H9 (cell line): ENCODE measurements at regions not wholly inside any gene's neighbourhood (a gene's known extent, or its start where the extent isn't known, plus 50 kb on each side); places are given as distances from the start of the nearest gene placed in this dataset.
A peak's percentile ranks its signal among the peaks of the same experiment; 100 is the strongest.

Experiments used
- DNase-seq: peaks from one replicate; pipeline ENCODE4 v3.0.0-alpha.2; 2017
- H2AFZ ChIP-seq: one replicate; pipeline ENCODE4 v1.6.1; 2013; ENCODE audit warnings: mild to moderate bottlenecking, low read length, control low read depth, moderate library complexity
- H2AK5ac ChIP-seq: 2 replicates; pipeline ENCODE4 v1.6.1; 2013; ENCODE audit warnings: low read length, control low read depth, mixed read lengths; ENCODE audit not compliant: insufficient read length
- H2BK120ac ChIP-seq: one replicate; pipeline ENCODE4 v1.6.1; 2013; ENCODE audit warnings: low read depth, mild to moderate bottlenecking, low read length, control low read depth, inconsistent platforms; ENCODE audit not compliant: poor library complexity, severe bottlenecking
- H2BK12ac ChIP-seq: 2 replicates; pipeline ENCODE4 v1.6.1; 2013; ENCODE audit warnings: low read length, control low read depth, mixed read lengths, low read depth; ENCODE audit not compliant: insufficient read length
- H2BK15ac ChIP-seq: 2 replicates; pipeline ENCODE4 v1.6.1; 2013; ENCODE audit warnings: low read depth, low read length, control low read depth
- H2BK20ac ChIP-seq: one replicate; pipeline ENCODE4 v1.6.1; 2013; ENCODE audit warnings: low read depth, mild to moderate bottlenecking, low read length, control low read depth, inconsistent platforms; ENCODE audit not compliant: poor library complexity, severe bottlenecking
- H2BK5ac ChIP-seq: 2 replicates; pipeline ENCODE4 v1.6.1; 2013; ENCODE audit warnings: low read length, control low read depth, mixed read lengths; ENCODE audit not compliant: insufficient read length
- H3K14ac ChIP-seq: 2 replicates; pipeline ENCODE4 v1.6.1; 2013; ENCODE audit warnings: low read length, control low read depth; ENCODE audit not compliant: insufficient read depth
- H3K18ac ChIP-seq: 2 replicates; pipeline ENCODE4 v1.6.1; 2013; ENCODE audit warnings: low read depth, mild to moderate bottlenecking, mixed read lengths, low read length, control low read depth; ENCODE audit not compliant: insufficient read length
- H3K23ac ChIP-seq: 2 replicates; pipeline ENCODE4 v1.6.1; 2013; ENCODE audit warnings: low read length, control low read depth, mixed read lengths, low read depth; ENCODE audit not compliant: insufficient read length
- H3K23me2 ChIP-seq: 2 replicates; pipeline ENCODE4 v1.6.1; 2013; ENCODE audit warnings: low read depth, mild to moderate bottlenecking, mixed read lengths, low read length, control low read depth; ENCODE audit not compliant: insufficient read length, poor library complexity, severe bottlenecking
- H3K27ac ChIP-seq: 2 replicates; pipeline ENCODE4 v1.5.1; 2013; ENCODE audit warnings: low read length, control low read depth, mixed read lengths, low read depth; ENCODE audit not compliant: insufficient read length
- H3K27me3 ChIP-seq: 2 replicates; pipeline ENCODE4 v1.6.1; 2013; ENCODE audit warnings: low read length, control low read depth, inconsistent platforms; ENCODE audit not compliant: insufficient read depth
- H3K4ac ChIP-seq: 2 replicates; pipeline ENCODE4 v1.6.1; 2013; ENCODE audit warnings: low read depth, mild to moderate bottlenecking, control low read depth, inconsistent platforms, low read length, moderate library complexity
- H3K4me1 ChIP-seq: 2 replicates; pipeline ENCODE4 v1.6.1; 2013; ENCODE audit warnings: low read length, control low read depth, inconsistent platforms; ENCODE audit not compliant: insufficient read depth
- H3K4me2 ChIP-seq: 2 replicates; pipeline ENCODE4 v1.6.1; 2013; ENCODE audit warnings: low read length, control low read depth, mixed read lengths; ENCODE audit not compliant: insufficient read length, insufficient read depth
- H3K56ac ChIP-seq: 2 replicates; pipeline ENCODE4 v1.6.1; 2013; ENCODE audit warnings: low read depth, mild to moderate bottlenecking, mixed read lengths, low read length, control low read depth; ENCODE audit not compliant: insufficient read length
- H3K79me1 ChIP-seq: 2 replicates; pipeline ENCODE4 v1.6.1; 2013; ENCODE audit warnings: low read depth, mild to moderate bottlenecking, moderate library complexity, low read length, control low read depth, inconsistent platforms; ENCODE audit not compliant: insufficient read depth, poor library complexity, severe bottlenecking
- H3K79me2 ChIP-seq: 2 replicates; pipeline ENCODE4 v1.6.1; 2013; ENCODE audit warnings: low read length, control low read depth, inconsistent platforms; ENCODE audit not compliant: insufficient read depth
- H3K9ac ChIP-seq: 2 replicates; pipeline ENCODE4 v1.6.1; 2013; ENCODE audit warnings: low read length, control low read depth, mixed read lengths; ENCODE audit not compliant: insufficient read length; ENCODE audit errors: extremely low read depth
- H3K9me3 ChIP-seq: one replicate; pipeline ENCODE4 v1.6.1; 2013; ENCODE audit warnings: low read depth, low read length, inconsistent platforms; ENCODE audit not compliant: control insufficient read depth
- H3T11ph ChIP-seq: one replicate; pipeline ENCODE4 v1.6.1; 2013; ENCODE audit warnings: mild to moderate bottlenecking, low read length, control low read depth, inconsistent platforms
- H4K20me1 ChIP-seq: one replicate; pipeline ENCODE4 v1.6.1; 2013; ENCODE audit not compliant: control insufficient read depth, insufficient read length, insufficient read depth
- H4K5ac ChIP-seq: 2 replicates; pipeline ENCODE4 v1.6.1; 2013; ENCODE audit warnings: low read depth, mild to moderate bottlenecking, mixed read lengths, low read length, control low read depth; ENCODE audit not compliant: insufficient read length
- H4K8ac ChIP-seq: replicated peaks from 2 replicates; pipeline ENCODE4 v1.6.1; 2013; ENCODE audit warnings: low read length, control low read depth, mixed read lengths, low read depth; ENCODE audit not compliant: insufficient read length
- H4K91ac ChIP-seq: 2 replicates; pipeline ENCODE4 v1.6.1; 2013; ENCODE audit warnings: low read depth, mild to moderate bottlenecking, moderate library complexity, mixed read lengths, low read length, control low read depth; ENCODE audit not compliant: insufficient read length
- H3K27ac Mint-ChIP-seq, 3 experiments: 2 replicates in 2 of 3; 3 replicates in 1 of 3; pipeline ENCODE4 v1.8.0; 2020 to 2021; ENCODE audit warnings: mixed read lengths in 3 of 3, mild to moderate bottlenecking in 1 of 3, moderate library complexity in 1 of 3
- H3K27me3 Mint-ChIP-seq: 2 replicates; pipeline ENCODE4 v1.8.0; 2021; ENCODE audit warnings: low read depth, mild to moderate bottlenecking, moderate library complexity, mixed read lengths
- H3K36me3 Mint-ChIP-seq, 3 experiments: 2 replicates in 2 of 3; 3 replicates in 1 of 3; pipeline ENCODE4 v1.8.0; 2020 to 2021; ENCODE audit warnings: low read depth in 3 of 3, mixed read lengths in 3 of 3; ENCODE audit not compliant: insufficient read depth in 1 of 3
- H3K4me1 Mint-ChIP-seq, 2 experiments: 2 replicates each; pipeline ENCODE4 v1.8.0; 2020; ENCODE audit warnings: mixed read lengths in 2 of 2
- H3K4me3 Mint-ChIP-seq, 2 experiments: 2 replicates in 1 of 2; 3 replicates in 1 of 2; pipeline ENCODE4 v1.8.0; 2020 to 2021; ENCODE audit warnings: mild to moderate bottlenecking in 2 of 2, mixed read lengths in 2 of 2, moderate library complexity in 1 of 2
- H3K9me3 Mint-ChIP-seq, 2 experiments: 2 replicates in 1 of 2; 3 replicates in 1 of 2; pipeline ENCODE4 v1.8.0; 2020; ENCODE audit warnings: mild to moderate bottlenecking in 2 of 2, mixed read lengths in 2 of 2, moderate library complexity in 1 of 2
- CTCF ChIP-seq: fragments of 200-600 bp; sonication (generic); conservative IDR thresholded peaks from 3 replicates; pipeline ENCODE4 v1.8.0; 2021; ENCODE audit warnings: antibody characterized with exemption, mild to moderate bottlenecking
- WGBS: extraction: QIAGEN DNeasy Blood & Tissue Kit; methylation state at CpG from one replicate; pipeline ENCODE4 v1.1.7; 2013; ENCODE audit warnings: missing lambda C conversion rate, low lambda C conversion rate, mixed read lengths; ENCODE audit not compliant: insufficient read length; ENCODE audit errors: extremely low coverage; 5-methylcytosine and 5-hydroxymethylcytosine counted together

- Histone ChIP-seq H3K27me3 (no peaks in the 10 kb centered on the region), H2BK20ac (no peak overlapping the region), H4K8ac (no peak overlapping the region)
Observed at GRCh38 chr9:126062158-126062886, 264.3 kb upstream of the MVB12B start.

More at GRCh38 chr9:126062158-126062886, 264.3 kb upstream of the MVB12B start:
- Histone ChIP-seq H3K23me2 (no peaks in the 10 kb centered on the region), H2BK120ac (no peak overlapping the region), H3K79me2 (no peaks in the 10 kb centered on the region), H2BK15ac (no peak overlapping the region), H2AK5ac (no peak overlapping the region), H3K9me3 (no peaks in the 10 kb centered on the region), H4K20me1 (no peaks in the 10 kb centered on the region), H3K14ac (no peak overlapping the region), H2AFZ (no peak overlapping the region), H3K23ac (no peak overlapping the region), H3K4me2 (no peak overlapping the region), H3K27ac (no peak overlapping the region), H3K79me1 (no peaks in the 10 kb centered on the region), H3K4ac (no peak overlapping the region), H3K9ac (no peak overlapping the region), H4K5ac (no peak overlapping the region), H3K4me1 (no peaks in the 10 kb centered on the region), H2BK12ac (no peak overlapping the region), H4K91ac (no peak overlapping the region), H3K18ac (no peak overlapping the region), H2BK5ac (no peak overlapping the region), H3K56ac (no peak overlapping the region), H3T11ph (no peak overlapping the region)
- Mint-ChIP-seq H3K27ac (no peak overlapping the region), H3K4me3 (peak overlapping the region in 1 of 2 experiments; percentile 47; a peak in 1 of 5 replicates), H3K4me1 (peaks cover 2 to 27% of the 10 kb centered on the region in 2 experiments; a peak in 2 of 4 replicates), H3K27me3 (no peaks in the 10 kb centered on the region), H3K9me3 (no peaks in the 10 kb centered on the region; a peak in 1 of 5 replicates), H3K36me3 (no peaks in the 10 kb centered on the region; a peak in 1 of 7 replicates)
- TF ChIP-seq CTCF = no peak
- no peak for DNase-seq
- no CpG with 5 or more reads among the region's 11 CpGs for WGBS
